Natural killer cell (primary cell): ENCODE measurements at regions not wholly inside any gene's neighbourhood (a gene's known extent, or its start where the extent isn't known, plus 50 kb on each side); places are given as distances from the start of the nearest gene placed in this dataset.

ENCODE experiments used
- ATAC-seq, 3 donors: fragments of 150-1000 bp in 2 of 3; fragments of 200-7000 bp in 1 of 3; cut with Tn5 transposase; 1 replicate in 1 of 3; 2 replicates in 2 of 3; pipeline ENCODE4 v1.10.0; 2021; ENCODE audit warnings: mild to moderate bottlenecking in 2 of 3, moderate library complexity in 2 of 3
- DNase-seq, 2 donors: peaks; one replicate each; pipeline versions ENCODE4 v3.0.0 to v3.0.0-alpha.2; 2013 to 2021; ENCODE audit warnings: mixed read lengths in 1 of 2
- H3K27ac ChIP-seq: one replicate; pipeline ENCODE4 v1.5.1; 2013; ENCODE audit warnings: mild to moderate bottlenecking, low read length
- H3K27me3 ChIP-seq: one replicate; pipeline ENCODE4 v1.6.1; 2013; ENCODE audit warnings: low read length; ENCODE audit not compliant: control insufficient read depth, insufficient read depth
- H3K36me3 ChIP-seq: one replicate; pipeline ENCODE4 v1.6.1; 2013; ENCODE audit warnings: low read length; ENCODE audit not compliant: control insufficient read depth, insufficient read depth
- H3K4me1 ChIP-seq: one replicate; pipeline ENCODE4 v1.6.1; 2013; ENCODE audit warnings: low read length; ENCODE audit not compliant: control insufficient read depth, insufficient read depth
- H3K4me3 ChIP-seq: one replicate; pipeline ENCODE4 v1.5.1; 2013; ENCODE audit warnings: low read length
- H3K9me3 ChIP-seq: one replicate; pipeline ENCODE4 v1.6.1; 2013; ENCODE audit warnings: low read length; ENCODE audit not compliant: control insufficient read depth, insufficient read depth
- H3K27ac Mint-ChIP-seq, 2 donors: one replicate each; pipeline ENCODE4 v1.8.0; 2022; ENCODE audit warnings: mild to moderate bottlenecking in 2 of 2, mixed read lengths in 2 of 2, moderate library complexity in 1 of 2
- H3K27me3 Mint-ChIP-seq, 2 donors: one replicate each; pipeline ENCODE4 v1.8.0; 2022; ENCODE audit warnings: low read depth in 2 of 2, mixed read lengths in 2 of 2
- H3K36me3 Mint-ChIP-seq: one replicate; pipeline ENCODE4 v1.8.0; 2022; ENCODE audit warnings: mixed read lengths
- H3K4me1 Mint-ChIP-seq, 2 donors: one replicate each; pipeline ENCODE4 v1.8.0; 2022; ENCODE audit warnings: mixed read lengths in 2 of 2
- H3K4me3 Mint-ChIP-seq: one replicate; pipeline ENCODE4 v1.8.0; 2022; ENCODE audit warnings: mild to moderate bottlenecking, moderate library complexity, mixed read lengths
- H3K9me3 Mint-ChIP-seq, 2 donors: one replicate each; pipeline ENCODE4 v1.8.0; 2022; ENCODE audit warnings: mixed read lengths in 2 of 2
- CTCF ChIP-seq: fragments of 200-600 bp; IDR thresholded peaks from one replicate; pipeline ENCODE4 v1.8.0; 2022; ENCODE audit warnings: antibody characterized with exemption
- WGBS: methylation state at CpG from one replicate; pipeline ENCODE4 v1.1.7; 2013; ENCODE audit warnings: missing lambda C conversion rate; ENCODE audit not compliant: insufficient coverage; 5-methylcytosine and 5-hydroxymethylcytosine counted together
- intact Hi-C: fragments of 100-400 bp; cut with micrococcal nuclease; formaldehyde crosslinking; loops from one replicate; pipeline ENCODE4 v1.14.2; 2022

GRCh38 chr13:29909975-29910674 lies 59.7 kb upstream of the UBL3 start:
- no peaks in the 10 kb centered on the region for H3K36me3 Mint-ChIP-seq
- no peak overlapping the region for H3K27ac Mint-ChIP-seq
- DNase-seq (no peak), ATAC-seq (no peak)
- Histone ChIP-seq H3K9me3 (no peaks in the 10 kb centered on the region), H3K27me3 (no peaks in the 10 kb centered on the region), H3K4me3 (no peak overlapping the region), H3K27ac (no peak overlapping the region), H3K36me3 (no peaks in the 10 kb centered on the region), H3K4me1 (no peaks in the 10 kb centered on the region)
- peaks cover 10 to 27% of the 10 kb centered on the region in 2 donors for H3K27me3 Mint-ChIP-seq
- H3K4me1 Mint-ChIP-seq, result no peaks in the 10 kb centered on the region
- TF ChIP-seq CTCF, result no peak
- no peaks in the 10 kb centered on the region for H3K9me3 Mint-ChIP-seq
- WGBS, result 82% methylated on average over 3 of the region's 3 CpGs
- H3K4me3 Mint-ChIP-seq, result no peak overlapping the region
- intact Hi-C loops, result no loop called here

- 93% methylated on average over 11 of the region's 11 CpGs for WGBS
- H3K27me3 ChIP-seq, result no peaks in the 10 kb centered on the region
- H3K27me3 Mint-ChIP-seq, result peaks cover 10 to 27% of the 10 kb centered on the region in 2 donors
- no peak for DNase-seq
- no peaks in the 10 kb centered on the region for H3K9me3 ChIP-seq
- H3K4me3 Mint-ChIP-seq, result no peak overlapping the region
- intact Hi-C loops, result no loop called here
- no peaks in the 10 kb centered on the region for H3K9me3 Mint-ChIP-seq
- H3K27ac ChIP-seq, result no peak overlapping the region
- TF ChIP-seq CTCF, result no peak
- no peak overlapping the region for H3K27ac Mint-ChIP-seq
- H3K4me1 Mint-ChIP-seq, result peaks cover 0 to under 1% of the 10 kb centered on the region in 2 donors
- no peaks in the 10 kb centered on the region for H3K36me3 Mint-ChIP-seq
- no peak for ATAC-seq
- H3K4me1 ChIP-seq, result no peaks in the 10 kb centered on the region
- H3K4me3 ChIP-seq, result no peak overlapping the region
- no peaks in the 10 kb centered on the region for H3K36me3 ChIP-seq
These were observed 58.8 kb upstream of the UBL3 start for GRCh38 chr13:29909081-29909730.

- no peak overlapping the region for H3K27ac Mint-ChIP-seq
These were observed 58.1 kb upstream of the UBL3 start for GRCh38 chr13:29908416-29909080.

More at GRCh38 chr13:29908416-29909080, 58.1 kb upstream of the UBL3 start:
- WGBS, result 72% methylated on average over 6 of the region's 8 CpGs
- Mint-ChIP-seq H3K27me3 (peaks cover 9 to 27% of the 10 kb centered on the region in 2 donors), H3K36me3 (no peaks in the 10 kb centered on the region), H3K4me1 (peaks cover 6 to 7% of the 10 kb centered on the region in 2 donors), H3K4me3 (no peak overlapping the region), H3K9me3 (no peaks in the 10 kb centered on the region)
- no peak for TF ChIP-seq CTCF
- intact Hi-C loops, result no loop called here
- DNase-seq, result no peak
- no peaks in the 10 kb centered on the region for H3K36me3 ChIP-seq
- no peaks in the 10 kb centered on the region for H3K9me3 ChIP-seq
- peaks cover 2% of the 10 kb centered on the region for H3K4me1 ChIP-seq
- H3K27me3 ChIP-seq, result no peaks in the 10 kb centered on the region
- H3K4me3 ChIP-seq, result no peak overlapping the region
- no peak overlapping the region for H3K27ac ChIP-seq
- ATAC-seq, result no peak
